ENCODE measurements at regions not wholly inside any gene's neighbourhood (a gene's known extent, or its start where the extent isn't known, plus 50 kb on each side); places are given as distances from the start of the nearest gene placed in this dataset.

GRCh38 chr13:40375489-40376171, 290.8 kb downstream of the FOXO1 start:
- TF ChIP-seq TAF1 (IDR thresholded peaks at IDR 0.05; ENCODE audit: borderline replicate concordance, insufficient read depth, low read length) (no peak), POLR2AphosphoS5 (IDR thresholded peaks at IDR 0.05; ENCODE audit: low read depth, low read length) (no peak), FOXP2 (optimal IDR thresholded peaks at IDR 0.05; ENCODE audit: borderline replicate concordance, extremely low read depth, extremely low read length, insufficient read depth) (no peak), REST (IDR thresholded peaks at IDR 0.05; ENCODE audit: insufficient read depth in 1 of 2, low read depth in 2 of 2, low read length in 2 of 2) (no peak), SIN3A (IDR thresholded peaks at IDR 0.05; ENCODE audit: borderline replicate concordance, insufficient read depth, low read length) (no peak)

- TF ChIP-seq POLR2AphosphoS5 (IDR thresholded peaks at IDR 0.05; ENCODE audit: low read depth, low read length) = no peak
- TF ChIP-seq REST (IDR thresholded peaks at IDR 0.05; ENCODE audit: insufficient read depth in 1 of 2, low read depth in 2 of 2, low read length in 2 of 2) = no peak
- no peak for TF ChIP-seq TAF1 (IDR thresholded peaks at IDR 0.05; ENCODE audit: borderline replicate concordance, insufficient read depth, low read length)
- TF ChIP-seq SIN3A (IDR thresholded peaks at IDR 0.05; ENCODE audit: borderline replicate concordance, insufficient read depth, low read length) = no peak
- TF ChIP-seq FOXP2 (optimal IDR thresholded peaks at IDR 0.05; ENCODE audit: borderline replicate concordance, extremely low read depth, extremely low read length, insufficient read depth) = no peak
These were observed 290.1 kb downstream of the FOXO1 start for GRCh38 chr13:40376296-40376849.

- TF ChIP-seq TAF1 (IDR thresholded peaks at IDR 0.05; ENCODE audit: borderline replicate concordance, insufficient read depth, low read length) (no peak), FOXP2 (optimal IDR thresholded peaks at IDR 0.05; ENCODE audit: borderline replicate concordance, extremely low read depth, extremely low read length, insufficient read depth) (no peak), POLR2AphosphoS5 (IDR thresholded peaks at IDR 0.05; ENCODE audit: low read depth, low read length) (no peak), REST (IDR thresholded peaks at IDR 0.05; ENCODE audit: insufficient read depth in 1 of 2, low read depth in 2 of 2, low read length in 2 of 2) (no peak)
These were observed 289.4 kb downstream of the FOXO1 start for GRCh38 chr13:40376867-40377535.

GRCh38 chr13:40377783-40378182, 288.7 kb downstream of the FOXO1 start:
- TF ChIP-seq FOXP2 (optimal IDR thresholded peaks at IDR 0.05; ENCODE audit: borderline replicate concordance, extremely low read depth, extremely low read length, insufficient read depth) = no peak
- no peak for TF ChIP-seq SIN3A (IDR thresholded peaks at IDR 0.05; ENCODE audit: borderline replicate concordance, insufficient read depth, low read length)
- TF ChIP-seq TAF1 (IDR thresholded peaks at IDR 0.05; ENCODE audit: borderline replicate concordance, insufficient read depth, low read length) = no peak
- TF ChIP-seq POLR2AphosphoS5 (IDR thresholded peaks at IDR 0.05; ENCODE audit: low read depth, low read length) = no peak
- TF ChIP-seq REST (IDR thresholded peaks at IDR 0.05; ENCODE audit: insufficient read depth in 1 of 2, low read depth in 2 of 2, low read length in 2 of 2) = no peak

All from PFSK-1 (cell line).